MM.1S (cell line): ENCODE measurements at regions not wholly inside any gene's neighbourhood (a gene's known extent, or its start where the extent isn't known, plus 50 kb on each side); places are given as distances from the start of the nearest gene placed in this dataset.

Experiments used
- DNase-seq: peaks from one replicate; pipeline ENCODE4 v3.0.0-alpha.2; 2015
- H2AFZ ChIP-seq: fragments of 300-600 bp; sonication (generic); 2 replicates; pipeline ENCODE4 v1.6.0; 2016; ENCODE audit warnings: antibody characterized with exemption, low read length
- H3F3A ChIP-seq: fragments of 300-600 bp; sonication (generic); 2 replicates; pipeline ENCODE4 v1.6.1; 2016; ENCODE audit warnings: mild to moderate bottlenecking, antibody characterized with exemption, low read length, moderate library complexity, mixed read lengths; ENCODE audit not compliant: insufficient read depth
- H3K27ac ChIP-seq: fragments of 300-600 bp; sonication (generic); 2 replicates; pipeline ENCODE4 v1.5.1; 2016; ENCODE audit warnings: mild to moderate bottlenecking, low read length
- H3K27me3 ChIP-seq: fragments of 300-600 bp; sonication (generic); replicated peaks from 2 replicates; pipeline ENCODE4 v1.6.0; 2016; ENCODE audit warnings: low read length; ENCODE audit not compliant: insufficient read depth
- H3K36me3 ChIP-seq: fragments of 300-600 bp; sonication (generic); replicated peaks from 2 replicates; pipeline ENCODE4 v1.6.1; 2016; ENCODE audit warnings: mild to moderate bottlenecking, low read length, mixed read lengths; ENCODE audit not compliant: insufficient read depth
- H3K4me1 ChIP-seq: fragments of 300-600 bp; sonication (generic); 2 replicates; pipeline ENCODE4 v1.6.1; 2016; ENCODE audit warnings: low read length, mixed read lengths
- H3K4me2 ChIP-seq: fragments of 300-600 bp; sonication (generic); 2 replicates; pipeline ENCODE4 v1.6.0; 2016; ENCODE audit warnings: low read depth, low read length
- H3K4me3 ChIP-seq: fragments of 300-600 bp; sonication (generic); 2 replicates; pipeline ENCODE4 v1.5.1; 2016; ENCODE audit warnings: low read length, mixed read lengths
- H3K79me2 ChIP-seq: fragments of 300-600 bp; sonication (generic); 2 replicates; pipeline ENCODE4 v1.6.1; 2016; ENCODE audit warnings: mixed run types, low read length, mixed read lengths
- H3K9ac ChIP-seq: fragments of 300-600 bp; sonication (generic); 2 replicates; pipeline ENCODE4 v1.6.1; 2016; ENCODE audit warnings: low read length, mixed read lengths
- H3K9me2 ChIP-seq: fragments of 300-600 bp; sonication (generic); replicated peaks from 2 replicates; pipeline ENCODE4 v1.6.1; 2016; ENCODE audit warnings: mild to moderate bottlenecking, low read length, mixed read lengths; ENCODE audit not compliant: insufficient read depth
- H3K9me3 ChIP-seq: fragments of 300-600 bp; sonication (generic); replicated peaks from 2 replicates; pipeline ENCODE4 v1.6.1; 2016; ENCODE audit warnings: mild to moderate bottlenecking, low read length, mixed read lengths; ENCODE audit not compliant: insufficient read depth
- H4K20me1 ChIP-seq: fragments of 300-600 bp; sonication (generic); 2 replicates; pipeline ENCODE4 v1.6.1; 2016; ENCODE audit warnings: mild to moderate bottlenecking, low read length, moderate library complexity, mixed read lengths; ENCODE audit not compliant: insufficient read depth
- EZH2 ChIP-seq: fragments of 300-600 bp; sonication (generic); optimal IDR thresholded peaks from 2 replicates; pipeline ENCODE3; 2017; ENCODE audit warnings: low read depth, mild to moderate bottlenecking, antibody characterized with exemption, low read length, mixed read lengths
- EZH2phosphoT487 ChIP-seq: fragments of 300-600 bp; sonication (generic); IDR thresholded peaks from 2 replicates; pipeline ENCODE4 v1.6.1; 2018; ENCODE audit warnings: antibody characterized with exemption, low read length
- TF ChIP-seq, protein P1 (sequence below): fragments of 300-600 bp; sonication (generic); IDR thresholded peaks from 2 replicates; pipeline ENCODE4 v1.5.1; 2016; ENCODE audit warnings: antibody characterized with exemption, low read length, mixed read lengths

DNA sequence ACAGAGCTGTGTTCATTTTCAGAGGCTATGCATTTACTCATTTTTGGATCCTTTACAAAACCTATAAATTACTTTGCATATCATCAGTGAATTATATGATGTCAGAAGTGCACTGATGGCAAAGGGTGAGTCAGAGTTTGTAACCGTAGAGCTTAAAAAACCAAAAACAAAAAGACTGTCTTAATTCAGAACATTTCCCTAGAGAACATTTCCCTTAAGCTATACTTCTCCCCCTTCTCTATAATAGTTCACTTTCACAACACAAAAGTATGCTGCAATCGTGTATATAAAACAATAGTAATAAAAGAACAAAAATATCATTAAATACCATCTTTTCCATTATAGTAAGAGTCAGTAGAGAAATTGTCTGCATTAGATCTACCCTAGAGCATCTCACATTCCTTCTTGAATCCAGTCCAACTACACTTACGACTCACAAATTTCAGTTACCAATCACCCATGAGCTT is 934.9 kb downstream of the LRFN5 start:
- Histone ChIP-seq H3K4me3 (no peak overlapping the region), H3F3A (no peaks in the 10 kb centered on the region), H3K9me2 (no peaks in the 10 kb centered on the region), H3K27ac (no peak overlapping the region), H3K36me3 (no peaks in the 10 kb centered on the region), H3K79me2 (no peaks in the 10 kb centered on the region), H3K4me1 (no peaks in the 10 kb centered on the region), H3K9me3 (no peaks in the 10 kb centered on the region), H4K20me1 (no peaks in the 10 kb centered on the region), H3K27me3 (no peaks in the 10 kb centered on the region), H2AFZ (no peak overlapping the region), H3K9ac (no peak overlapping the region), H3K4me2 (no peak overlapping the region)
- TF ChIP-seq EZH2phosphoT487, result no peak
- no peak for TF ChIP-seq EZH2
- TF ChIP-seq, protein P1, sequence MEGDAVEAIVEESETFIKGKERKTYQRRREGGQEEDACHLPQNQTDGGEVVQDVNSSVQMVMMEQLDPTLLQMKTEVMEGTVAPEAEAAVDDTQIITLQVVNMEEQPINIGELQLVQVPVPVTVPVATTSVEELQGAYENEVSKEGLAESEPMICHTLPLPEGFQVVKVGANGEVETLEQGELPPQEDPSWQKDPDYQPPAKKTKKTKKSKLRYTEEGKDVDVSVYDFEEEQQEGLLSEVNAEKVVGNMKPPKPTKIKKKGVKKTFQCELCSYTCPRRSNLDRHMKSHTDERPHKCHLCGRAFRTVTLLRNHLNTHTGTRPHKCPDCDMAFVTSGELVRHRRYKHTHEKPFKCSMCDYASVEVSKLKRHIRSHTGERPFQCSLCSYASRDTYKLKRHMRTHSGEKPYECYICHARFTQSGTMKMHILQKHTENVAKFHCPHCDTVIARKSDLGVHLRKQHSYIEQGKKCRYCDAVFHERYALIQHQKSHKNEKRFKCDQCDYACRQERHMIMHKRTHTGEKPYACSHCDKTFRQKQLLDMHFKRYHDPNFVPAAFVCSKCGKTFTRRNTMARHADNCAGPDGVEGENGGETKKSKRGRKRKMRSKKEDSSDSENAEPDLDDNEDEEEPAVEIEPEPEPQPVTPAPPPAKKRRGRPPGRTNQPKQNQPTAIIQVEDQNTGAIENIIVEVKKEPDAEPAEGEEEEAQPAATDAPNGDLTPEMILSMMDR, result no peak
- DNase-seq, result no peak

DNA sequence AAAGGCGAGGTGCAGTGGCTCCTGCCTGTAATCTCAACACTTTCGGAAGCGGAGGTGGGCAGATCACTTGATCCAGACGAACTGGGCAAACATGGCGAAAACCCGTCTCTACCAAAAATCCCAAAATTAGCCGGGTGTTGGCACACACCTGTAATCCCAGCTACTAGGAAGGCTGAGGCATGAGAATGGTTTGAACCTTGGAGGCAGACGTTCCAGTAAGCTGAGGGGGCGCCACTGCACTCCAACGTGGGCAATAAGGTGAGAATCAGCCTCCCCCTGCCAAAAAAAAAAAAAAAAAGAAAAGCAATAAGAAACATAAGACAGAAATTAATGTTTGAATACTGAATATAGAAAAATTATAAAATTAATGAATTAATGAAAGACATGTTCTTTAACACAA is 928.7 kb downstream of the LRFN5 start:
- Histone ChIP-seq H3K27me3 (no peaks in the 10 kb centered on the region), H2AFZ (0 out of 2 replicates have a peak overlapping the region, but pooled peaks have one; percentile 31), H4K20me1 (no peaks in the 10 kb centered on the region), H3K36me3 (no peaks in the 10 kb centered on the region), H3K4me3 (peak overlapping the region; percentile 53), H3K27ac (no peak overlapping the region), H3K9me2 (no peaks in the 10 kb centered on the region), H3K4me1 (no peaks in the 10 kb centered on the region), H3K79me2 (no peaks in the 10 kb centered on the region), H3K9ac (peak overlapping the region; percentile 37; the same call in 1 of the 2 replicates), H3K9me3 (no peaks in the 10 kb centered on the region), H3F3A (no peaks in the 10 kb centered on the region), H3K4me2 (peak overlapping the region; percentile 18; the same call in 1 of the 2 replicates)
- no peak for TF ChIP-seq EZH2phosphoT487
- TF ChIP-seq, protein P1, result peak; percentile 9; the same call in 1 of the 2 replicates
- DNase-seq, result peak; percentile 42

DNA sequence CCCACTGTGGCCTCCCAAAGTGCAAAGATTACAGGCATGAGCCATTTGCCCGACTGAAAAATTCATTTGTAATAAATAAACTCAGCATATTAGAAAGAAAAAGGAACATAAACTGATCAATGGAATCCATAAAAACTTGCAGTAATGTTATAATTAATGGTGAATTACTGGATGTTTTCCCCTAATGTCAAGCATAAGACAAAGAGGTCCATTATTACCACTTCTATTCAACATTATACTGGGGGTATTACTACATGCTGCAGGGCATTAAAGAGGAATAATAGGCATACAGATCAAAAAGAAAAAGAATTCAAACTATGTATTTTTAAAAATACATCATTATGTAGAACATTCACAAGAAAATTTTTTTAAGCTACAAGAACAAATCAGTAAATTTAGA is 926.8 kb downstream of the LRFN5 start:
- Histone ChIP-seq H3K4me3 (no peak overlapping the region), H3K9me2 (no peaks in the 10 kb centered on the region), H2AFZ (no peak overlapping the region), H3K79me2 (no peaks in the 10 kb centered on the region), H3K4me2 (no peak overlapping the region), H3K27ac (no peak overlapping the region), H3K36me3 (no peaks in the 10 kb centered on the region), H3F3A (no peaks in the 10 kb centered on the region), H3K9ac (no peak overlapping the region), H3K4me1 (no peaks in the 10 kb centered on the region), H3K9me3 (no peaks in the 10 kb centered on the region), H4K20me1 (no peaks in the 10 kb centered on the region), H3K27me3 (no peaks in the 10 kb centered on the region)
- DNase-seq, result no peak
- TF ChIP-seq, protein P1, result no peak
- TF ChIP-seq EZH2phosphoT487 (no peak), EZH2 (no peak)
